GM19463 (cell line): ENCODE measurements at regions not wholly inside any gene's neighbourhood (a gene's known extent, or its start where the extent isn't known, plus 50 kb on each side); places are given as distances from the start of the nearest gene placed in this dataset.
"Not testable (repeated sequence)": the region's sequence is repeated elsewhere in the genome, so short reads cannot be mapped to it uniquely, and the experiment has no call there.

Experiments used
- ATAC-seq: cut with Tn5 transposase; IDR thresholded peaks from one replicate; pipeline ENCODE4 v1.9.1; 2021; ENCODE audit warnings: mild to moderate bottlenecking, moderate library complexity; ENCODE audit not compliant: unreplicated experiment

GRCh38 chr6:4420160-4420865 is 284.9 kb upstream of the ECI2 start:
- ATAC-seq: no peak

DNA sequence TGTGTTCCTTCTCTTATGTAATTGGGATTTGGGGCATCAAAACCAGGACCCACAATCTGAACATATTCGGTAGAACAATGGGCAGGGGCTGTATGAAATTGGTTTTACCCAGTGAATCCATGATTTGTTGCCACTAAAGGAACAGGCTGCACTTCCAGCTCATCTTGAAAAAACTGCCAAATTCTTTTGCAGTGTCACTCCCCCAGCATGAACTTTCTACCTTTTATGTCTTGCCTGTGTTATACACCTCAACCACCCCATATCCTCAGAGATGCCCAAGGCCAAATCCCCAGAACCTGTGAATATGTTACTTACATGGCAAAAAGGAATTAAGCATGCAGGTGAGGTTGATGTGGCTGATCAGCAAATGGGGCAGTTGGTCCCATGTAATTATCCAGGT is 280.2 kb upstream of the ECI2 start:
- ATAC-seq: no peak

GRCh38 chr6:4414078-4414477 is 278.7 kb upstream of the ECI2 start:
- ATAC-seq: not testable (repeated sequence)

GRCh38 chr6:4413073-4413472 is 277.7 kb upstream of the ECI2 start:
- ATAC-seq: no peak

- ATAC-seq: no peak
These were observed 277.1 kb upstream of the ECI2 start for GRCh38 chr6:4412488-4412887.

GRCh38 chr6:4412077-4412476 is 276.7 kb upstream of the ECI2 start:
- ATAC-seq: no peak

- peak; percentile 90 for ATAC-seq
These were observed 272.3 kb upstream of the ECI2 start for GRCh38 chr6:4407710-4408109.

- ATAC-seq: no peak
These were observed 270.3 kb upstream of the ECI2 start for GRCh38 chr6:4405621-4406212.

DNA sequence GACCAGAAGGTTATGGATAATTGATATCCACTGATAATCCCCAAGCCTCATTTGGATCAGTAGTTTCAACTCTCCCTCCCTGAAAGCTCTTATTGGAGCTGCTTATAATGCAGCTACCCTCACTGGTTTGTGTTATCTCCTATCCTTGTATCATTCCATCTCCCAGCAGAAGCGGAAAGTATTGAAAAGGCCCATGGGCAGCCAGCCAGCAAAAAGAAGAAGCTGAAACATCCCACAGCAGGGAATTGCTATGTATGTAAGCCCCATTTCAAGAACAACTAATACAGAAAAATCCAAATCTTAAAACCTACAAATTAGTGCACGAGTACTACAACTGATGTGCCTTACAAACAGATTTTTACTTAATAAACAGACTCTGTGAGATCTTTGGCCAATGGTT is 269.0 kb upstream of the ECI2 start:
- no peak for ATAC-seq

DNA sequence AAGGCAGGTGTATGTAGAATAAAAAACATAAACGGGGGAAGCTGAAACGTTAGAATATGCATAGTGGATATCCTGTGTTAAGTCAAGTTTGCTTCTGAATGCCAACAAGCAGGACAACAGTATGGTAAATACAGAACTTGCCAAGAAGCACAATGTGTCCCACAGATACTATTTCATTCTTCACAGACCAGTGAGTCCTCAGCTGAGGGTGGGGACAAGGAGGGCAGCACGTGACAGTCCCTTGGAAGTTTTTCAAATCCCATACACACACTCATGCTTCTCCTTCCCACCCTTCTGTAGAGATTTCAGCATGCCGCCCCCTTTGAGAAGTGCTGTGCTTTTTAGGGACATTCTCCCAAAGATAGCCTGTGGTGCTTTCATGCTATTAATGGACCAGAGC is 268.5 kb upstream of the ECI2 start:
- ATAC-seq: no peak

- no peak for ATAC-seq
These were observed 267.8 kb upstream of the ECI2 start for GRCh38 chr6:4403023-4403752.

DNA sequence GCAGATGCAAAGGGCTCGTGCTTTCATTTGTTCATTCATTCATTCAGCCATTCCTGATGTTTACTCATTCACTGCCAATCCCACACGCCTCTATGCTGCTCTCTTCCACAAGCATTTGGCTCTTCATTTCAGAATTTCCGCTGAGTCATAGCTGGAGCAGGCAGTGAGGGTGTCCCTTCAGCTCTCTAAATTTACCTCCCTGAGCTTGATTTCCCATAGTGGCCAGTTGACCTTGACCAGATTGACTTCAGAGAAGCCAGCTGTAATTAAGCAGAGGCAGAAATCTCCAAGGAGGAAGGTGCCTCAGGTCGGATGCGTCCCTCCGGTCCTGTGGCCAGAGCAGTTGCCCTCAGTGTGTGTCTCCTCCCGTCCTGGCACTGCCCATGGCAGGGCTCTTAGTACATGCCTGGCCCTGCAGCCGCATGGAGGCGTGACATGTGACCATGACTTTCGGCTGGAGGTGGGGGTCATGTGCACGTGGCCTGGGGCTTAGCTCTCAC is 267.2 kb upstream of the ECI2 start:
- no peak for ATAC-seq

DNA sequence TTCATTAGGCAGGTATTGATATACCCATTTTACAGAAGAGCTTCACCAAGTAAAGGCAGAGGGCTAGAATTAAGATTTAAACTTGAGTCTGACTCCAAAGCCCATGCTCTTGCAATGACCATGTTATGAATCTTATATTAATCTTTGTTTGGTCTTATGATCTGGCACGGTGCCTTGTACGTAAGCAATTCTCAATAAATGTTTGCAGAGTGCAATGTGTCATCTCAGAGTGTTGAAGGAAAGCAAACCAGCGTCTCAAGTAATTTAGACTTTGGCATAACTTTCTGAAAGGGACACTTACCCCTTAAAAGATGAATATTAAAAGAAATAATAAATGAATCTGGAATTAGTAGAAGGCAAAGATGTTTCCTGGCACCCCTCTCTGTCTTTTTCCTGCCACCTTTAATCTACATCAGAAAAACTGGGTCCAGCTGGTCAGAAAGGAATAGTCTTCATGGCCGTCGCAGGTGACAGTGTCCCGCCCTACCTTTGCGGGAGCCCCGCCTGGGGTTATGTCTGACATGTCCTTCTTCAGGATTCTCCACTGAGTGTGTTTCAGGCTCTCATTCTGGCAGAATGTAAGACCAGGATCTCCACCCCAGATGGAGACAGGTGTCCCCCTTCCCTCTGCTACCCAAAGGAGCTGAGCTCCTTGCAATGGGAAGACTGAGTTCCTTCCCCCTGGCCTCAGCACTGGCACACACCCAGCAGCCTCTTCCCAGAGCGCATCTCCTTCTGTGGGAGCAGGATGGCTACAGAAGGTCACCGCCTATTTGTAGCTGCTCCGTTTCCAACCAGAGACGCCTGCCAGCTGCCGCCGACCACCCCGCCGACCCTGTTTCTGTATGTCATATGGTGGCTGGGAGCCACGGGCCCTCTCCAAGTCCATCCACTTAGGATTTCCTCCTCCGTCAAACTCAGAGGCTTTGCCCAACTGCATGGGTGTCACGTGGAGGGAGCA is 266.3 kb upstream of the ECI2 start:
- no peak for ATAC-seq

DNA sequence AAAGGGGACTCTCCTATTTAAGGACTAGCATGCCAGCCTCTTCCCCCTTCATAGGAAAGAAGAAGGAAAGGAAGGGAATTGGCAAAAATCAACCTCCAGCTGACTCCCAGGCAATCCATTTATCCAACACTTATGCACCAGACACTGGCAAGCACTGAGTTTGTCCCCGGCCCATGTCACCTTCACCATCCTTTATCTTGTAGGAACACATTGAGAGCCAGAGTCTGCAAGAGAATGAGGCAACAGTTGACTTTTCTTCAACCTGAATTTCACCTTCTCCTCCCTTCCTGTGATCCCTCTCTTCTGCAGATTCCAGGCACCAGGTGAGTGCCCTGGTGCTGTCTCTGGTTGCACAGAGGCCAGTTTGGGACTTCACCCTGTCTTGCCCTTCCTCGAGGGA is 264.3 kb upstream of the ECI2 start:
- ATAC-seq: no peak

GRCh38 chr6:4398791-4399190 is 263.4 kb upstream of the ECI2 start:
- ATAC-seq: no peak

- ATAC-seq: no peak
These were observed 261.9 kb upstream of the ECI2 start for GRCh38 chr6:4397307-4397706.

DNA sequence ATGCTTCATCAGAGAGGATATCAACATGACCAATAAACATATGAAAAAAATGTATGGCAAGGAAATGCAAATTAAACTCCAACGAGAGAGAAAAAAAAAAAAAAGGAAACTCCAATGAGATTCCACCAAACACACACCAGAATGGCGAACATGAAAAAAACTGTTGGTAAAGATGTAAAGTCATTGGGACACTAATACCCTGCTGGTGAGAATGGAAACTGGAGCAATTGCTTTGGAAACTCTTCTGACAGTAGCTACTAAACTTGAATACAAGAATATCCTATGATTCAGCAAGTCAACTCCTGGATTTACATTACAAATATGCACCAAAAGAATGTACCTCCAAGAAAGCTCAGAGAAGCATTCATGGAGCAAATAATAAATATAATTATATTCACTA is 260.7 kb upstream of the ECI2 start:
- ATAC-seq: no peak

GRCh38 chr6:4395386-4395785 is 260.0 kb upstream of the ECI2 start:
- ATAC-seq: no peak

DNA sequence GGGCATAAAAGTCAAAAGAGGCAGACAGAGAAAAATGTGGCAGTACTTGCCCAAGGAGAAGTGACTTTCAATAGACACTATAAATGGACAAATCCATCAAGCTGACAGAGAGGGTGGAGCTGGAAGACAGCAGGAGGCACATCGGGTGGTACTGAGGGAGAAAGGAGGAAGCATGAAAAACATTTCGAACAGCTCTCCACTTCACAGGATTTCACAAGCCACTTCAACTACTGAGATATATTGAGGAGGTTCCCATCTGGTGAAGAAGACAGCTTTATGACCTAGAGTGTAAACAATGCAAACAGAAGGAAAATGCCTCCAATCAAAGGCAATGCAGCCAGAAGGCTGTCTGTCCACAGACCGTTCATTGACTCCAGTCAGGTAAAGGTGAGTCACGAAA is 259.4 kb upstream of the ECI2 start:
- ATAC-seq: no peak

GRCh38 chr6:4388675-4389074 is 253.3 kb upstream of the ECI2 start:
- no peak for ATAC-seq

GRCh38 chr6:4384656-4385055 is 249.3 kb upstream of the ECI2 start:
- ATAC-seq: no peak
